GM18951 (cell line): ENCODE measurements at regions not wholly inside any gene's neighbourhood (a gene's known extent, or its start where the extent isn't known, plus 50 kb on each side); places are given as distances from the start of the nearest gene placed in this dataset.

ENCODE experiments used
- POLR2A ChIP-seq: IDR thresholded peaks from 4 replicates; pipeline ENCODE4 v1.6.1; 2011; ENCODE audit warnings: mild to moderate bottlenecking; ENCODE audit not compliant: insufficient read length, insufficient read depth; ENCODE audit errors: extremely low read depth
- in situ Hi-C: fragments of 300-500 bp; cut with MboI; formaldehyde crosslinking; loops from one replicate; pipeline ENCODE4 v1.12.0; 2022; ENCODE audit warnings: low sequenced_read_pairs, mixed read lengths, inconsistent platforms; ENCODE audit not compliant: unreplicated experiment

DNA sequence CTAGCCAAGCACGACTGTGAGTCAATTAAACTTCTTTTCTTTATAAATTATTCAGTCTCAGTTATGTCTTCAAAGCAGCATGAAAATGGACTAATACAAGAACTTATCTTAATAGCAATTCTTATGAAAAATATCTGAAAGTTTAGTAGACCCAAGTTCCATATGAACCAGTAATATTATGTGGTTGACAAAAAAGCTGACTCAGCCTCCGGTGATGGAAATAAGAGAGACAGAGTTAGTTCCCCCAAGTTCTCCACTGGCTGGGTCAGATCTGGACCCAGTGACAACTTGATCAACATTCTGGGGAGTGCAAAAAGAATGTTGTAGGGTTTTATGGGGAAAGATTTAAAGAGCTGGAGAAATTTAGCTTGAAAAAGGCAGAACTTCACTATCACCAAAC lies 72.5 kb upstream of the DNAH14 start:
- in situ Hi-C loops = loop anchor here (10.0 kb wide), 2 partner anchors 152 to 342 kb away; no protein-coding TSS in a partner anchor

DNA sequence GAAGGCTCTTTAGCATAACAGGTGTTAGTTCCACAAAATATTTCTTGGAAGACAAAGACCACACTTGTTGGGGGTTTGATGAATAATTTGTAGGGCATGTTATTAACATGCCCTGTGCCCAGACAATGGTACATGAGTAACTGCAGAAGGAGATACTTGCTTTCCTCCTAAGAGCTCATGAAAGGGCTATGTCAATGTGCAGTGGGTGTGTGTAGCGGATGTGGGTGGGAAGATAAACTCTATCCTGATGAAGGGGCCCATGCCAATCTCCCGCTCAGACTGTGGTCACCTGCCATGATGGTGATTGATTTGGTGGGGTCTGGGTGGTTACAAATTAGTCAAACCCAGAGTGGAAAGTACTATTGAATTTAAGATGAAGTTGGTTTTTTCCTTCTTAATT lies 69.8 kb upstream of the DNAH14 start:
- in situ Hi-C loops = loop anchor here (10.0 kb wide), 2 partner anchors 155 to 345 kb away; no protein-coding TSS in a partner anchor

More for the DNA sequence above, 72.5 kb upstream of the DNAH14 start:
- no peak for TF ChIP-seq POLR2A

DNA sequence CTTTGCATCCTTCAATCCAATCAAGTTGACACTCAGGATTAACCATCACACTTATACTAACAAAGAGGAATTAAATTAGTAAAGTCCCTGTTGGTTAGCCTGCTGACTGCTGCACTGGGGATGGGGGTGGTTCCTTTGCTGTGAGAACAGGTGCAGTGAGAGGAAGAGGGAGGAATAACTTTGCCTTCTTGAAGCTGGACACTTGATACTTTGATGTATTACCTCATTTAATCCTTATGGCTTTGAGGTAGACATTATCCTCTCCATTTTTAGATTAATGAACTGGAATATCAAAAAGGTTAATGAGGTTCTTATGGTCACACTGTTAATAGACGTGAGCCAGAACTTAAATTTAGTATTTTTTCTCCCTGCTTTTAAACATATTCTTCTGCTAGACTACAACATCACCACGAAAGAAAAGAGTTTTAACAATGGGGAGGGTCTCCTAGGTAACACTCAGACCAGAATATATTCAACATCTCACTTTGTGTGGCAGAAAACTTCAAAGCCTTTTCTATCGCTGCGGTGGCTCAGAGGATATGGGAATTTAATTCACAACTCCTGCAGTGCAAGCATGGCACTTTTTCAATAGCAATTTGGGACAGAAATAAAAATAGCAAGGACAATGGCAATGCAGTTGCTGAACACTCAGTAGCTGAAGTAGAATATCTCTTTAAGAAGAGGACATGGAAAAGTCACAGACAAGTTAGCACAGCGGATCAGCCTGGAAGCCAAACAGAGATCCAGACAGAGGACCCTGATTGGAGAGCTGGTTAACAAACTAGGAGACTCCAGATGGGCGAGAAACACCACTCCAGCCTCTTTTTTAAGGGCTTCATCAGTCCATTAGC lies 68.8 kb upstream of the DNAH14 start:
- no peak for TF ChIP-seq POLR2A
- in situ Hi-C loops = no loop called here

More for the DNA sequence above, 69.8 kb upstream of the DNAH14 start:
- TF ChIP-seq POLR2A = no peak

DNA sequence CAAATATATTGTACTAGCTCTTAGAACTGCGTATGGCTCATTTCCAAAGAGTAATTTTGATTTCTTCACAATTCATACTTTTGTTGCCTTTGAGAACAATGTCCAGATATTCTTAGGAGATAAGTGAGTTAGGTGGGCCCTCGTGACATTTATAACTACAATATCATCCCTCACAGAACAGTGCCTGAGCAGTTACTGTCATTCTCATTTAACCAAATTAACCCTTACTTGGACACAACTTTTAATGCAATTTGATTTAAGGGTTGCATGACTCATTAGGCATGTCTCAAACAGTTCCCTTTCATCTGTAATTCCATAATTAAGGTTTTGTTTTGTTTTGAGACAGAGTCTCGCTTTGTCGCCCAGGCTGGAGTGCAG lies 68.1 kb upstream of the DNAH14 start:
- in situ Hi-C loops = no loop called here
- no peak for TF ChIP-seq POLR2A

DNA sequence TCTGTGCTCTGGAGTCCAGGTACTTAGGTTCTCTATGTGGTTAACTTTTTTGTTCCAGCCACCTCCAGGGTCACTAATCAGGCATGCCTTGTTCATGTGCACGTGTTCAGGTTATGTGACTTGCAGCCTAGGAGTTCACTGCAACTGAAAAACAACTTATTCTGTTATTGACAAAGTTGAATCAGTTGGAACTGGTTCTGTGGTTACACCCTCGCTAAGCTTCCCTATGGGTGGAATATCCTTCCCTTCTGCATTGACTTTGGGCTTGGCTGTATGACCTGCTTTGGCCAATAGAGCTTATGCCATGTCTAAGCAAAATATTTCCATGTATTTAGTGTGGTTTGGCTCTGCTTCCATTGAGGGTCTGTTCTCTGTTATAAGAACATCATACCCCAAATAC lies 66.0 kb upstream of the DNAH14 start:
- in situ Hi-C loops = no loop called here
- TF ChIP-seq POLR2A = no peak

DNA sequence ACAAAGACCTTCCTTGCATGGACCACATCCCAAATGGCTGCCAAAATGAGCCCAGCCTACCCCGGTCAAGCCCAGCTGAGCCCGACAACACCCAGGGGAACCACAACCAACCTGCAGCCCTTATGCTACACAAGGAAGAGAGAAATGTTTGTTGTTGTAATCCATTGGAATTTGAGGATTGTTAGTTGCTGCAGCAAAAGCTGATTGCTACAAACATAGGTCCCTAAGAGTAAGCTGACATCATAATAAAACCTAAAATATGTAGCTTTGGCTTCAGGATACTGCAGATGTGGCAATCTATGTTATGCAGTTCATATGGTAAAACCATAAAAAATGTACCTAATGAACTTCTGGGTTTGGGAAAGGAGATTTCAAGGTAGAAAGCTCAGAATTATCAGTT lies 65.5 kb upstream of the DNAH14 start:
- no peak for TF ChIP-seq POLR2A
- in situ Hi-C loops = no loop called here

DNA sequence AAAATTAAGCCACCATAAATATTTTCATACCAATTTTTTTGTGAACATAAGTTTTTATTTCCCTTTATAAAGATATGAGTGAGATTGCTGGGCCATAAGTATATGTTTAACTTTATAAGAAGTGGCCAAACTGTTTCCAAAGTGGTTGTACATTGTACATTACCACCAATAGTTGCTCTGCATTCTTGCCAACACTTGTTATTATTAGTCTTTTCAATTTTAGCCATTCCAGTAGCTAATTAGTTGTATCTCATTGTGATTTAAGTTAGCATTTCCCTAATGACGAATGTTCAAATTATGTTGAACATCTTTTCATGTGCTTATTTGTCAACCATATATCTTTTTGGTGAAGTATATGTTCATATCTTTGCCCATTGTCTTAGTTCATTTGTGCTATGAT lies 64.0 kb upstream of the DNAH14 start:
- in situ Hi-C loops = no loop called here
- no peak for TF ChIP-seq POLR2A

DNA sequence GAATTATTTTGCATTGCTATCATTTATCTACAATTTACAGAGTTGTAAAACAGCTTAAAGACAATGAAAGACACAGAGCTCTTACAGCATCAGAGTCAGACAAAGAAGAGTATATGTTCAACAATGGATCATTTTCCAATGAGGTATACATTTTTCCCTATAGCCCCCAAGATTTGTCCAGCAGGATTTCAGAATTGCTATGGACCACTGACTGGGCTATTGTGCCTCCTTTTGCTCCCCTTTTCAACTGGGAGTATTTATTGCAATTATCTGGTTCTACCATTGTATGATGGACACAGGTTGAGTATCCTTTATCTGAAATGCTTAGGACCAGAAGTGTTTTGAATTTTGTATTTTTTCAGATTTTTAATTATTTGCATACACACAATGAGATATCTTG lies 62.5 kb upstream of the DNAH14 start:
- in situ Hi-C loops = no loop called here
- TF ChIP-seq POLR2A = no peak

DNA sequence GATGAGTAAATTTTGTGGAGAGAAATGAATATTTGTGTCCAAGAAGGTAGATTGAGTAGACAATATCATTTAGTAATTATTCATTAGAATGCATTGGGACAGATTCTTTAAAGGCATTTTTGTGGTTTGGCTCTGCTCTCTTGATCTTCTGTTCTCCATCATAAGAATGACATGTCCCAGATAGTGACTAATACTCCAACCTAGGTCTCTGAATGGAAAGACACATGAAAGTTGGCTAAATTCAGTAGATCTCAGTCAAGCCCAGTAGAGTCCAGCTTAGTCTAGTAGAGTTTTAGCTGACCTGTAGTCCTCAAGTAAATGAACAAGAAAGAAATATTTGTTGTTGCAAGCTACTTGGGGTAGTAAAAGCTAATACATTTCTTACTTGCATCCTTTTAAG lies 61.8 kb upstream of the DNAH14 start:
- in situ Hi-C loops = no loop called here
- TF ChIP-seq POLR2A = no peak

DNA sequence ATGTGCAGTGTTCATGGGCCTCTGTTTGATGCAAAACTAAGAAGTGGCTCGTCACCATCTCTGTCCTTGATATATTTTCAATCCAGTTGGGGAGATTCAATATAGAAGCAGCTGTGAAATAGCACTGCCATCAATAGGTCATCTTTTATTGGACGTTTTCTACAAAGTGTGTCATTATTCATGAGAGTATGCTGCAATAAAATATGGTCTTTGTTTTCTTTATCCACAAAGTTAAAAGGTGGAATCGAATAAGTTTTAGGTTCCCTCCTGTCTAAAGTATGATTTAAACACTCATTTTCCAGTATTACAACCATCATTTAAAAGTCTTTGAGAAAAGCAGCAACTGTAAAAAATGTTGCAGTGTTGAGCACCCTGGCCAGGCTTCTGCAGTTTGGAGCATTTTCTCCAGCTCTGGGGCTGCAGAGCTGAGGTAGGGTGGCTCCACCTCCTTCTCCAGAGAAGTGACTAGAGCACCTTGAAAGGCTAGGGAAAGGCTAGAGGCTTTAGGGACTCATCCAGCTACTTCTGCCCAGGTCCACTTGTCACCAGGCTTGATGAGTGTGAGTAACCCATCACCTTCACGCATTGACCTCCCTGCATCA lies 56.5 kb upstream of the DNAH14 start:
- in situ Hi-C loops = no loop called here

DNA sequence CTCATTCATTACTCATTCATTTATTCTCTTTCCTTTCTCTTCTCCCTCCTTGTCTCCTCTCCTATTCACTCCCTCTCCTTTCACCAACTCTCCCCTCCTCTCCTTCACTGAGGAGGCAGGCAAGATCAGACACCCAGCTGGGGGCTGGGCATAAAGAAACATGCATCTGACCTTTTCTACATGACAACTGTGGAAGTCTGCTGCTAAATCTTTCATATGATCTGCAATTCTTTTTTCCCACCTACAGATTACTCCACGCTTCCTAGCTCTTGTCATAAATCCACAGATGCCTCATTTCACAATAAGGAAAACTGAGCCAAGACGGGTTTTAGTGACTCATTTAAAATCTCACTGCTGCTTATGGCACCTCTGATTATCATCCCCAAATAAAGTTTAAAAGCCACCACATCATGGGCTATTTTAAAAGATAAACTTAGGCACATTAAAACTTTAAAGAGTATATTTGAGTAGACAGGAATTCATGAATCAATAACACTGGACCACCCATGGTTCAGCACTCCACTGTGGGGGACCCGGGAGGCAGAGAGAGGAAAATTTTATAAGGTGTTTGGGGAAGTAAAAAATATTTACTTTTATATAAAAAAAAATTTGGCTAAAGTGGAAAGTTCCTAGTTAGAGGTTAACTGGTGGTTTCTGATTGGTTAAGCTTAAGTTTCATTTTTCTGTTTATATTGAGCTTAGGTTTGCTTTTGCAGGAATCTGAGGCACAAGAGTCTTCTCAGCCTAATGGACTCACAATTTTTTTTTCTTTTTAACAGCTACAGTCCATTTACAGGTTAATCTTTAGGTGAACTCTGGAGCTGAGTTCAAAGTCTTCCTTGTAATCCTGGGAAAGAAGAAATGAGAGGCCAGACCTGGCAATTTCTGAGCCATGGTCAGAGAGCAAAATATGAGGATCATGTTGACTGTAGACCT lies 55.8 kb upstream of the DNAH14 start:
- in situ Hi-C loops = no loop called here
- no peak for TF ChIP-seq POLR2A

More for the DNA sequence above, 56.5 kb upstream of the DNAH14 start:
- TF ChIP-seq POLR2A = no peak

DNA sequence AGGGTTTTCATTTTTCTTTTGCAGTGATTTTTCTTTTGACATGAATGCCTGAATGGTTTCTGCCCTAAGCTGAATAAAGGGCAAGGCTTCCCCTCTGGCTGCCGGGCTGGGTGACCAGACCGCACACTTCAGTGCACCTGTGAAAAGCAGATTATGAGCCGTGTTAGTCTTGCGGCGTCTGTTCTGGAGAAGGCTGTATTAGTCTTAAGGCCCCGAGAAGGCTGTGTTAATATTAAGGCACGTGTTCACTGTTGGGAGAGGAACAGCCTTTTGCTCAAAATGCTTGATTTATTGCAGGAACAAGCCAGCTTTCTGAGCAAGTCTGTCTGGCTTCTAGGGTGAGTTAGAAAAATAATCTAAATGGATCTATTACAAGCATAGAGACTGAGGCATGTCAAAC lies 54.7 kb upstream of the DNAH14 start:
- in situ Hi-C loops = no loop called here
- TF ChIP-seq POLR2A = no peak

DNA sequence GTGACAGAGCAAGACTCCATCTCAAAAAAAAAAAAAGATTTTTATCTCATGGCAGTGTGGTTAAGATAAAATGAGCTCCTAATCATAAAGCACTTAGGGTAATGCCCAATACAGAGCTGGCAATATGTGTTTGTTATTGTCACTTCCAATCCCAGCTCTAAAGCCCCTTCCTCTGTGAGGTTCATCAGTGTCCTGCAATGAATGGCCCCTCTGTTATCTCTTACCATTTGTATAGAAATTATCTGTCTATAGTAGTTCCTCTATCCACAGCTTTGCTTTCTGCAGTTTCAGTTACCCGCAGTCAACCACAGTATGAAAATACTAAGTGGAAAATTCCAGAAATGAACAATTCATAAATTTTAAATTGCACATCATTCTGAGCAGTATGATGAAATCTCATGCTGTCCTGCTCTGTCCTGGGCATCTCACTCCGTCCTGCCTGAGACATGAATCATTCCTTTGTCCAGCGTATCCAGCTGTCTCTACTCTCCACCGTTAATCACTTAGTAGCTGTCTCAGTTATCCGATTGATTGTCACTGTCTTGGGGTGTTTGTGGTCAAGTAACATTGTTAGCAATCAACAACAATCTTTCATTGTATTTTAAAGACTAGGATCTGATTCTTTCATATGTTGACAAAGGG lies 50.2 kb upstream of the DNAH14 start:
- in situ Hi-C loops = no loop called here
- TF ChIP-seq POLR2A = no peak
